Neural cell (in vitro differentiated cells): ENCODE measurements at regions not wholly inside any gene's neighbourhood (a gene's known extent, or its start where the extent isn't known, plus 50 kb on each side); places are given as distances from the start of the nearest gene placed in this dataset.

ENCODE experiments used
- H2AFZ ChIP-seq: fragments of 200-600, 300-800 bp; sonication (generic), shearing (Covaris generic); 2 replicates; pipeline ENCODE4 v1.6.0; 2014; ENCODE audit warnings: low read depth, mild to moderate bottlenecking, antibody characterized with exemption, low read length, moderate library complexity
- H3F3A ChIP-seq: fragments of 200-600 bp; shearing (Covaris generic); 2 replicates; pipeline ENCODE4 v1.6.1; 2016; ENCODE audit warnings: mild to moderate bottlenecking, moderate library complexity, mixed read lengths, antibody characterized with exemption, low read length; ENCODE audit not compliant: insufficient read depth, poor library complexity, severe bottlenecking
- H3K27ac ChIP-seq: fragments of 200-600, 300-800 bp; sonication (generic), shearing (Covaris generic); 2 replicates; pipeline ENCODE4 v1.5.1; 2014; ENCODE audit warnings: mild to moderate bottlenecking, low read length, moderate library complexity
- H3K27me3 ChIP-seq: fragments of 300-800, 200-600 bp; sonication (generic), shearing (Covaris generic); 2 replicates; pipeline ENCODE4 v1.6.0; 2014; ENCODE audit warnings: mild to moderate bottlenecking, low read depth, low read length, moderate library complexity; ENCODE audit not compliant: insufficient read depth
- H3K36me3 ChIP-seq: fragments of 300-800, 200-600 bp; sonication (generic), shearing (Covaris generic); 2 replicates; pipeline ENCODE4 v1.5.1; 2014; ENCODE audit warnings: mild to moderate bottlenecking, antibody characterized with exemption, low read length, moderate library complexity; ENCODE audit not compliant: insufficient read depth
- H3K4me2 ChIP-seq: fragments of 300-800, 200-600 bp; sonication (generic), shearing (Covaris generic); 2 replicates; pipeline ENCODE4 v1.6.0; 2014; ENCODE audit warnings: mild to moderate bottlenecking, low read length
- H3K4me3 ChIP-seq: fragments of 300-800, 200-600 bp; sonication (generic), shearing (Covaris generic); 2 replicates; pipeline ENCODE4 v1.5.1; 2014; ENCODE audit warnings: mild to moderate bottlenecking, low read length, moderate library complexity
- H3K79me2 ChIP-seq: fragments of 200-600 bp; shearing (Covaris generic); replicated peaks from 2 replicates; pipeline ENCODE4 v1.6.0; 2014; ENCODE audit warnings: mild to moderate bottlenecking, low read length, moderate library complexity; ENCODE audit not compliant: insufficient read depth
- H3K9ac ChIP-seq: fragments of 300-800, 200-600 bp; sonication (generic), shearing (Covaris generic); 2 replicates; pipeline ENCODE4 v1.6.1; 2016; ENCODE audit warnings: mild to moderate bottlenecking, low read length, mixed read lengths
- H3K9me2 ChIP-seq: fragments of 200-600 bp; shearing (Covaris generic); 2 replicates; pipeline ENCODE4 v1.6.1; 2016; ENCODE audit warnings: mild to moderate bottlenecking, low read length, mixed read lengths; ENCODE audit not compliant: insufficient read depth
- H3K9me3 ChIP-seq: fragments of 200-600, 300-800 bp; sonication (generic), shearing (Covaris generic); 2 replicates; pipeline ENCODE4 v1.6.1; 2016; ENCODE audit warnings: mild to moderate bottlenecking, mixed run types, low read length, moderate library complexity, mixed read lengths
- H4K20me1 ChIP-seq: fragments of 200-600 bp; shearing (Covaris generic); 2 replicates; pipeline ENCODE4 v1.6.1; 2016; ENCODE audit warnings: mild to moderate bottlenecking, mixed run types; ENCODE audit not compliant: insufficient read depth
- EP300 ChIP-seq: fragments of 450-650 bp; conservative IDR thresholded peaks from 2 replicates; pipeline ENCODE4 v1.6.1; 2014; ENCODE audit warnings: antibody characterized with exemption, mild to moderate bottlenecking, moderate library complexity; ENCODE audit not compliant: poor library complexity, severe bottlenecking
- EZH2 ChIP-seq: fragments of 200-600, 300-800 bp; shearing (Covaris generic), sonication (generic); IDR thresholded peaks from 2 replicates; pipeline ENCODE4 v1.6.1; 2014; ENCODE audit warnings: antibody characterized with exemption, low read length, borderline replicate concordance, mild to moderate bottlenecking; ENCODE audit not compliant: insufficient read depth, poor library complexity, severe bottlenecking
- MXI1 ChIP-seq: fragments of 450-650 bp; conservative IDR thresholded peaks from 2 replicates; pipeline ENCODE4 v1.6.1; 2014; ENCODE audit warnings: antibody characterized with exemption, mild to moderate bottlenecking; ENCODE audit not compliant: poor library complexity, severe bottlenecking
- POLR2AphosphoS5 ChIP-seq: IDR thresholded peaks from 2 replicates; pipeline ENCODE4 v1.6.1; 2012
- RAD21 ChIP-seq: fragments of 450-650 bp; conservative IDR thresholded peaks from 2 replicates; pipeline ENCODE4 v1.6.1; 2014; ENCODE audit warnings: antibody characterized with exemption, mild to moderate bottlenecking, moderate library complexity
- REST ChIP-seq: IDR thresholded peaks from 2 replicates; pipeline ENCODE4 v1.6.1; 2012; ENCODE audit warnings: borderline replicate concordance
- SMC3 ChIP-seq: fragments of 450-650 bp; conservative IDR thresholded peaks from 2 replicates; pipeline ENCODE4 v1.6.1; 2014; ENCODE audit warnings: antibody characterized with exemption, mild to moderate bottlenecking, moderate library complexity; ENCODE audit not compliant: poor library complexity
- TAF1 ChIP-seq: IDR thresholded peaks from 2 replicates; pipeline ENCODE4 v1.6.1; 2012; ENCODE audit warnings: low read depth
- TF ChIP-seq, protein P1 (sequence below): fragments of 450-650 bp; IDR thresholded peaks from 2 replicates; pipeline ENCODE4 v1.5.1; 2014; ENCODE audit warnings: antibody characterized with exemption, mild to moderate bottlenecking, moderate library complexity; ENCODE audit not compliant: poor library complexity, severe bottlenecking

GRCh38 chr2:864501-865106, 86.0 kb upstream of the SNTG2 start:
- no peak overlapping the region for H3K9ac ChIP-seq
- no peaks in the 10 kb centered on the region for H3K79me2 ChIP-seq
- no peak overlapping the region for H3K27ac ChIP-seq
- no peaks in the 10 kb centered on the region for H3K36me3 ChIP-seq
- no peaks in the 10 kb centered on the region for H4K20me1 ChIP-seq
- no peaks in the 10 kb centered on the region for H3K27me3 ChIP-seq
- H2AFZ ChIP-seq: no peak overlapping the region
- no peak overlapping the region for H3K4me2 ChIP-seq
- H3F3A ChIP-seq: no peaks in the 10 kb centered on the region
- H3K9me2 ChIP-seq: no peaks in the 10 kb centered on the region
- H3K9me3 ChIP-seq: no peaks in the 10 kb centered on the region
- no peak overlapping the region for H3K4me3 ChIP-seq
- TF ChIP-seq MXI1: no peak
- no peak for TF ChIP-seq REST
- TF ChIP-seq EZH2: no peak
- TF ChIP-seq RAD21: no peak
- no peak for TF ChIP-seq EP300
- no peak for TF ChIP-seq SMC3
- no peak for TF ChIP-seq TAF1

GRCh38 chr2:863732-864450, 86.8 kb upstream of the SNTG2 start:
- Histone ChIP-seq H3K27me3 (no peaks in the 10 kb centered on the region), H3K9ac (no peak overlapping the region), H3K9me2 (no peaks in the 10 kb centered on the region), H3K36me3 (no peaks in the 10 kb centered on the region), H3K4me3 (no peak overlapping the region), H4K20me1 (no peaks in the 10 kb centered on the region), H3K9me3 (no peaks in the 10 kb centered on the region), H3F3A (no peaks in the 10 kb centered on the region), H3K79me2 (no peaks in the 10 kb centered on the region), H3K27ac (no peak overlapping the region), H2AFZ (no peak overlapping the region), H3K4me2 (no peak overlapping the region)
- no peak for TF ChIP-seq POLR2AphosphoS5
- no peak for TF ChIP-seq RAD21
- no peak for TF ChIP-seq TAF1
- TF ChIP-seq SMC3: no peak
- TF ChIP-seq REST: no peak
- no peak for TF ChIP-seq EZH2
- TF ChIP-seq EP300: no peak
- TF ChIP-seq MXI1: no peak
- TF ChIP-seq, protein P1, sequence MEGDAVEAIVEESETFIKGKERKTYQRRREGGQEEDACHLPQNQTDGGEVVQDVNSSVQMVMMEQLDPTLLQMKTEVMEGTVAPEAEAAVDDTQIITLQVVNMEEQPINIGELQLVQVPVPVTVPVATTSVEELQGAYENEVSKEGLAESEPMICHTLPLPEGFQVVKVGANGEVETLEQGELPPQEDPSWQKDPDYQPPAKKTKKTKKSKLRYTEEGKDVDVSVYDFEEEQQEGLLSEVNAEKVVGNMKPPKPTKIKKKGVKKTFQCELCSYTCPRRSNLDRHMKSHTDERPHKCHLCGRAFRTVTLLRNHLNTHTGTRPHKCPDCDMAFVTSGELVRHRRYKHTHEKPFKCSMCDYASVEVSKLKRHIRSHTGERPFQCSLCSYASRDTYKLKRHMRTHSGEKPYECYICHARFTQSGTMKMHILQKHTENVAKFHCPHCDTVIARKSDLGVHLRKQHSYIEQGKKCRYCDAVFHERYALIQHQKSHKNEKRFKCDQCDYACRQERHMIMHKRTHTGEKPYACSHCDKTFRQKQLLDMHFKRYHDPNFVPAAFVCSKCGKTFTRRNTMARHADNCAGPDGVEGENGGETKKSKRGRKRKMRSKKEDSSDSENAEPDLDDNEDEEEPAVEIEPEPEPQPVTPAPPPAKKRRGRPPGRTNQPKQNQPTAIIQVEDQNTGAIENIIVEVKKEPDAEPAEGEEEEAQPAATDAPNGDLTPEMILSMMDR: no peak
